Spleen (tissue), 7 donors: ENCODE measurements at regions not wholly inside any gene's neighbourhood (a gene's known extent, or its start where the extent isn't known, plus 50 kb on each side); places are given as distances from the start of the nearest gene placed in this dataset.
"Not testable (repeated sequence)": the region's sequence is repeated elsewhere in the genome, so short reads cannot be mapped to it uniquely, and the experiment has no call there.

Source experiments
- POLR2A ChIP-seq, 3 donors: fragments of 450-650 bp; IDR thresholded peaks; one replicate each; pipeline ENCODE4 v1.5.1; 2017; ENCODE audit warnings: antibody characterized with exemption in 3 of 3, mild to moderate bottlenecking in 1 of 3
- POLR2AphosphoS5 ChIP-seq, 3 donors: sonication (generic); formaldehyde crosslinking; IDR thresholded peaks; one replicate each; pipeline ENCODE4 v1.5.1; 2017; ENCODE audit warnings: antibody characterized with exemption in 3 of 3
- TF ChIP-seq, protein P1 (sequence below), 11 experiments: fragments of 200-600 bp in 7 of 11; fragments of 450-650 bp in 4 of 11; sonication (generic) in 4 of 11; IDR thresholded peaks in 8 of 11; conservative IDR thresholded peaks in 3 of 11; 1 replicate in 7 of 11; 2 replicates in 4 of 11; pipeline versions ENCODE4 v1.4.0 to v1.8.0; 2016 to 2021; ENCODE audit warnings: antibody characterized with exemption in 11 of 11, inconsistent platforms in 4 of 11, mild to moderate bottlenecking in 1 of 11
- donor health status: DM: no; HTN: no; CAD: no; lungs with moderate emphysema.
- donor health status: DM: no; HTN: no; CAD: no.
- donor health status: DM: no; HTN: no; CAD: no.

DNA sequence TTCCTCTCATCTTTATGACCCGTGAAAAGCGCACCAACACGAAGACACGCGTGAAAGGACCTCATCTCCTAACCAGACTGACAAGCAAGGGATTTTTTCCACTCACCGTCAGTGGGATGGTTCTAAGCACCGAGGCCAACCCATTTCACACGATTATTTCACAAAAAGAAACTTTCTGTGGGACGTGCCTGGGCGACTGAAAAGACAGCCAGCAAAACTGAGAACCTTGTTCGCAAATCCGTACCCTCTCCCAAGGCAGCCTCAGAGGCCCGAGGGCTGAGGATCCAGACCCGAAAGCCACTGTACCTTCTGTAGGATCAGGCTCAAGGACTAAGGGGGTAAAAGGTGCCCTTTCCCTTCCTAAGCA is 84.9 kb upstream of the METTL9 start:
- TF ChIP-seq, protein P1, sequence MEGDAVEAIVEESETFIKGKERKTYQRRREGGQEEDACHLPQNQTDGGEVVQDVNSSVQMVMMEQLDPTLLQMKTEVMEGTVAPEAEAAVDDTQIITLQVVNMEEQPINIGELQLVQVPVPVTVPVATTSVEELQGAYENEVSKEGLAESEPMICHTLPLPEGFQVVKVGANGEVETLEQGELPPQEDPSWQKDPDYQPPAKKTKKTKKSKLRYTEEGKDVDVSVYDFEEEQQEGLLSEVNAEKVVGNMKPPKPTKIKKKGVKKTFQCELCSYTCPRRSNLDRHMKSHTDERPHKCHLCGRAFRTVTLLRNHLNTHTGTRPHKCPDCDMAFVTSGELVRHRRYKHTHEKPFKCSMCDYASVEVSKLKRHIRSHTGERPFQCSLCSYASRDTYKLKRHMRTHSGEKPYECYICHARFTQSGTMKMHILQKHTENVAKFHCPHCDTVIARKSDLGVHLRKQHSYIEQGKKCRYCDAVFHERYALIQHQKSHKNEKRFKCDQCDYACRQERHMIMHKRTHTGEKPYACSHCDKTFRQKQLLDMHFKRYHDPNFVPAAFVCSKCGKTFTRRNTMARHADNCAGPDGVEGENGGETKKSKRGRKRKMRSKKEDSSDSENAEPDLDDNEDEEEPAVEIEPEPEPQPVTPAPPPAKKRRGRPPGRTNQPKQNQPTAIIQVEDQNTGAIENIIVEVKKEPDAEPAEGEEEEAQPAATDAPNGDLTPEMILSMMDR (IDR thresholded peaks at IDR 0.05 in 8 of 11, conservative IDR thresholded peaks at IDR 0.05 in 3 of 11), result not testable (repeated sequence)
- TF ChIP-seq POLR2A, POLR2AphosphoS5 (IDR thresholded peaks at IDR 0.05): not testable (repeated sequence)
